Astrocyte (in vitro differentiated cells and primary cell): ENCODE measurements at regions not wholly inside any gene's neighbourhood (a gene's known extent, or its start where the extent isn't known, plus 50 kb on each side); places are given as distances from the start of the nearest gene placed in this dataset.

Source experiments
- CTCF ChIP-seq: IDR thresholded peaks from 2 replicates; pipeline ENCODE4 v1.5.1; 2011; ENCODE audit warnings: low read depth, mild to moderate bottlenecking, inconsistent platforms, low read length, moderate library complexity; ENCODE audit not compliant: insufficient read depth
- EZH2 ChIP-seq: IDR thresholded peaks from 2 replicates; pipeline ENCODE4 v1.6.1; 2012; ENCODE audit warnings: mild to moderate bottlenecking, low read length, inconsistent platforms; ENCODE audit not compliant: insufficient read depth

GRCh38 chr14:26180221-26180620 is 417.6 kb downstream of the NOVA1 start:
- TF ChIP-seq CTCF (no peak), EZH2 (no peak)
